ENCODE measurements at regions not wholly inside any gene's neighbourhood (a gene's known extent, or its start where the extent isn't known, plus 50 kb on each side); places are given as distances from the start of the nearest gene placed in this dataset.

DNA sequence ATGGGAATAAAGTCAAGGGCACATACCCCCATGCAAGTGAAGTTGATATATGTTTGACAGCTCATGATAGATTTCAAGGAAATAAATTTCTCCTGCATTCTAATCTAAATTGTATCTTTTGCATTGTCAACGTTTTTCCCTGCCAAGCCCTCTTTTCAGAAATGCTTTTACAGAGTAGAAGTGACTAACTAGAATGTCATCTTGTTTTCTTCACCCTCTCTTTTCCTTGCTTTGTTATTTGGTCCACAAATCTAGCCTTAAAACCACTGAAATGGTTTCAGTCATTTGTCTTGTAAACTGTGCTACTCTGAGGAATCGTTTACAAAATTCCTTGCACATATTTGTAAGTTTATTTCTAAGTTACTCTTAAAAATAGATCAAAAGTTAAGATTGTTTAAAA is 600.8 kb upstream of the CXADR start:
- DNase-seq (ENCODE audit: low read depth): peak; percentile 33

DNA sequence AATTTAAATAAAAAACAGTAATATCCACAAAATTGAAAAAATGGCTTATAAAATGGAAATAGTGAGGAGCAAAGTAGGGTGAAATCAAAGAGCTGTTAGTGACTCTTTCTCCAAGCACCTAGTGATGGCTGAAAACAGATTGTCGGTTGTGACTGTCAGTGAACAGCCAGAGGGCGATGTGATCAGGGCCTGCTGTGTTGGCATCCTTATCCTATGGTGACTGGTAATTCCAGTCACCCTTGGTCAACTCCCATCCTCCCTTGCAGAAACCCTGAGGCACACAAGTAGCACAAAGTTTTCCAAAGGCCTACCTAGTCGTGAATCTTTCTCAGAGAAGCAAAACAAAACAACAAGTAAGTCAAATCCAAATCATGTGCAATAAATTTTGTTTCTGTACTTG is 599.8 kb upstream of the CXADR start:
- no peak for DNase-seq (ENCODE audit: low read depth)

DNA sequence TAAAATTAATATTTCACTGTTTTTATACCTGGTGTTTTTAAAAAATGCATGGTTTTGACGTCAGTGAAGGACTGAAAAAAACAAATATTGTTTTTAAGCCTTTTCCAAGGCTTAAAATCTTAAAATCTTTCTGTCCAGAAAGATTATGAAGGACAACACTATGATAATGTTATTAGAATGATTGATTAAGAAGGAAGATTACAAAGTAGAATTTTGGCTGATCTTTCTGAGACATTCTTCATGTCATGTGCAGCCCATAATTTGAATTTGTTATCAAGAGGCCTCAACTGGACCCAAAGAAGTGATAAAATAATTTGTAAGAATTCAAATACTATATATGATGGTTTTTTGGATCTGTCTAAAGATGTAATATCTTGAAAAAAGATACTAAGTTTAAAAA is 584.4 kb upstream of the CXADR start:
- no peak for DNase-seq (ENCODE audit: low read depth)

DNA sequence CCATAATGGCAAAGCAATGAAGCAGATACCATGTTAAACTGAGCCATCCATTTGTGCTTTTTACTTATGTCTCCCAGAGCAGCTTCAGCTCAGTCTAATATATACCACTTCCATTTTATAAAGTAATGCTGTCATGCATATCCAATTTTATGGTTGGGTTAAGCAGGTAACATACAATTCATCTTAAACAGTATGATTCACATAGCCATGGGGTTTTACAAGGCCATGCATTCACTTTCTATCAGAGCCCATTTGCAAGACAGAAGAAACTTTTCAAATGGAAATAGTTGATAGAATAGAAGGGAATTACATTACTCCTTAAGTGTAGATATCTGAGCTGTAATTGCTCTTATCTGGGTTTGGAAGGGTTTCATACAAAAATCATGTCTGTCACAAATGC is 580.5 kb upstream of the CXADR start:
- DNase-seq (ENCODE audit: low read depth): no peak

DNA sequence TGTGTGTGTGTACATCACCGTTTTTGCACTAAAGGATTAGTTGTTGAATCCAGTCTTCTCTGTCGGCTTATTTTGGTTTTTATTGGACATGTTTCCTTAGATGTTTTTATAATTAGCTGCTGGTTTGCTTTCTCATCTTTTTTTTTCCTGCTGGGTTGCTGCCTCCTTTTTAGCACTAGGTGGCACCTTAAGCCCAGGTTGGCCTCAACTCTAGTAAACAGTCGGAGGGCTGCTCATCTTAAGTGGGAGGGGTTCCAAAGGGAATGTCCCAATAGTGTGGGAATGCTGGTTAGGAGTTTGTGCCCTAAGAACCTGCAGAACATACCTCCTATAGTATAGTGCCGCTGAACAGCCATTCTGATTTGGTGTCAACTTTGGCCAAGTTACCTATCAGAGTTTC is 570.1 kb upstream of the CXADR start:
- peak; percentile 14 for DNase-seq (ENCODE audit: low read depth)

DNA sequence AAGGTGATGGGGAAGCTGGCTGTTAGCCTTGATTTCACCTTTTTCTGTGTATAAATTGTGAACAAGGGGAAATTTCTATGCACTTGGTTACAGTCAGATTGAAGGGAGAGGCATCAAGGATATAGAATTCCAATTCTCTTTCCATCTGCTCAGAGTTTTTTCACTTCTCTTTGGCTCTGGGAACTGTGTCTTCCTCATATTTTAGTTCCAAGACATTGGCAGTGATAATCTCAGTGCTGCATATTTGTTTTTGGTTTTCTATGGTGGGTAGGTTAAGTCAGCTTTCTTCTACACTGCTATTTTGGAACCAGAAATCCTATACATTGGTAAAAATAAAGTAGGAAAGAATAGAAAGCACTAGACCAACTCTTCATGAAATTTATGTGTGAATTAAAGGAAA is 569.6 kb upstream of the CXADR start:
- DNase-seq (ENCODE audit: low read depth): no peak

DNA sequence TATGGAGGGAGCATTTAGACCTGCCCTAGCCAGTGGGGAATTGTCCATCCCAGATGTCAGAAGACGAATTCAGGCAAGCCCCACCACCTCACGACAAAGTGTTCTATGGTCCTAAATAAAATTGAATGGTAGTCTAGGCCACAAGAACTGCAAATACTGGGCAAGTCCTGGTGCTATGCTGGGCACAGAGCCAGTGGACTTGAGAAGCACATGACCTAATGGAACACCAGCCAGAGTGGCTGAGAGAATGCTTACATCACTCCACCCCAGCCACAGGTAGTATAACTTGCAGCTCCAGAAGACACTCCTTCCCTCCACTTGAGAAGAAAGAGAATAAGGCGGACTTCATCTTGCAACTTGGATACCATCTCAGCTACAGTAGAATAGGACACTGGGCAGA is 567.3 kb upstream of the CXADR start:
- no peak for DNase-seq (ENCODE audit: low read depth)

DNA sequence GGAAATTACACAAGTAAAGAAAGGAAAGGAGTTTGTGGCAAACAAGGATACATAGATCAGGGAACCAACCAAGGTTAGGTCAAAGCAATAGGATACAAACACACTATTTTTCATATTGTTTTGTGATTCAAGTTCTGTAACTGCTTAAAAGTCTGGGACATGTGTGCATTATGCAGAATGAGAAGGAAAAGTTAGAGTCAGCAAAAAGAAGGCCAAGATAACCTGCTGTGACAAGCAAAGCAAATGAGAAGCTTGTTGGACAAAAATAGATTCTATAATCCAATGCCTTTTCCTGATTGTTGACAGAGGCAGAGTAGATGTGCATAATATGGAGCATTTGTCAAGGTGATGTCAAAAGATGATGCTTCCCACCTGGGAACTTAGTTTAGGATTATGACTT is 556.0 kb upstream of the CXADR start:
- DNase-seq (ENCODE audit: low read depth): no peak

DNA sequence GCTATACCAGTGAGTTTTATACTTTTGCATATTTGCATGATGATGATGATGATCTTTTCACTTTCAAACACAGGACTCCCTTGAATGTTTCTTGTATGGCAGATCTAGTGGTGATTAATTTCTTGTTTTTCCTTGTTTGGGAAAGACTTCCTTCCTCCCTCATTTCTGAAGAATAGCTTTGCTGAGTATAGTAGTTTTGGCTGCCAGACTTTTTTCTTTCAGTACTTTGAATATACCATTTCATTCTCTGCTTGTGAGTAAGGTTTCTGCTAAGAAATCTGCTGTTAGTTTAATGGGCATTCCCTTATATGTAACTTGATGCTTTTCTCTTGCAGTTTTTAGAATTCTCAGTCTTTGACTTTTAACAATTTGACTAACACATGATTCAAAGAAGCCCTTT is 547.4 kb upstream of the CXADR start:
- DNase-seq (ENCODE audit: low read depth): no peak

DNA sequence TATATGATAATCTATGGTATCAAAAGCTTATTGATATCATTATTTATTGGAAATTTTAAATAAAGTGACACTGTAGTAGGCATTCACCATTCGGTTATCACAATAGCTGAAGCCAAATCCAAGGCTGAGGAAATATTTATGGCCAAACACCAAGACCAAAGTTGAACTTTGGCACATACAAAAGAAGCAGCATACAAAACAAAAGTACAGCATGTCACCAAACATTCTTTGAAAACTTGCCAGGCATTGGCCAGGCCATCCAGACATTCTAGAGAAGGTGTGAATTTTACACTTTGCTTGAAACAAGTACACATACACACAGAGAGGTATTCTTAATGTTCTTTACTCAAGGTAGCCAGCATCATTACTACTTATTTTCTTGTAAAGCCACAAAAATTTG is 544.4 kb upstream of the CXADR start:
- no peak for DNase-seq (ENCODE audit: low read depth)

DNA sequence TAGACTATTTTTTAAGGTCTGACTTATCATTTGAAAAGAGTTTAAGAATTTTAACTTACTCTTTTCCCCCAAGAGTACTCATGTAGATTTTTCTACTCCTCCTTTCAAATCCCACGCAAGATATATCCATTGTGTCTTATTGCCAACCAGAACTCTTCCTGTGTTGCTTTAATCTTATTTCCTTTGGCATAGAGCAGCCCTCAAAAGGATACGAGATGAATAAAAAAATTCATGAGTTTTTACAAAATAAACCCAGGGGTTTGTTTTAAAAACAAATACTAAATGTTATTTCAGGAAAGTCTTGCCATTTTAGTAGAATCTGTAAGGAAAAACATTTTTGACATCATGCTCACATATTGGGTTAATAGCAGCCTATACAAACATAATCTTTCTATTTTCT is 543.2 kb upstream of the CXADR start:
- DNase-seq (ENCODE audit: low read depth): no peak

DNA sequence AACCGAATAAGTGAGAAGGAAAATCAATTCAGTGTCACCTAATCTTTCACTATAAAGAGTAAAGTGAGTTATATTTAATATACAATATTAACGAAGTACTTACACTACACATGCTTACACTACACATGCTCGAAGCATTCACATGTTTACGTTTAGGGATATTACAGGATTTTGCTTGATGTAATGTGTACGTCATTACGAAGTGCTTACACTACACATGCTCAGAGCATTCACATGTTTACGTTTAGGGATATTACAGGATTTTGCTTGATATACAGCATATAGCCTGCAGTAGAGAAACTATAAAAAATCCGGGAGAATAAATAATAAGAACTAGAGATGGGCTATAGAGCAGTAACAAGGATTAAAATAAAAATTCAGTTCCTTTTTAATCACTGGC is 538.8 kb upstream of the CXADR start:
- DNase-seq (ENCODE audit: low read depth): no peak

DNA sequence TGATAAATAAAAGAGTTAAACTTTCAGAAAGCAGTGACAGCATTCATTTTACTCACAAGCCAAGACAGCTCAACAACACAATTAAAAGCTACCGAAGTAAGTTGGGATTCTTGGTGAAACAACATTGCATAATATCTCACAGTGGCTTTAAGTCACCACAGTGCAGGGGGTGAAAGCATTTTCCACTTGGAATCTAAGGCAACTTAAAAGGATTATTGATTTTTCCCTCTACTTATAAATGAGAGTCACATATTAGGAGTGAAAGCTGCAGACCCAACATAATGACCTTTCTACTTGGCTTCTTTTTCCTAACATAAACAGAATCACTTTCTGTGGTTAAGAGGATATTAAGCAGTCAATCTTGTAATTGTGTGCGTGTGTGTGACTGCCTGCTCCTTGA is 536.6 kb upstream of the CXADR start:
- no peak for DNase-seq (ENCODE audit: low read depth)

DNA sequence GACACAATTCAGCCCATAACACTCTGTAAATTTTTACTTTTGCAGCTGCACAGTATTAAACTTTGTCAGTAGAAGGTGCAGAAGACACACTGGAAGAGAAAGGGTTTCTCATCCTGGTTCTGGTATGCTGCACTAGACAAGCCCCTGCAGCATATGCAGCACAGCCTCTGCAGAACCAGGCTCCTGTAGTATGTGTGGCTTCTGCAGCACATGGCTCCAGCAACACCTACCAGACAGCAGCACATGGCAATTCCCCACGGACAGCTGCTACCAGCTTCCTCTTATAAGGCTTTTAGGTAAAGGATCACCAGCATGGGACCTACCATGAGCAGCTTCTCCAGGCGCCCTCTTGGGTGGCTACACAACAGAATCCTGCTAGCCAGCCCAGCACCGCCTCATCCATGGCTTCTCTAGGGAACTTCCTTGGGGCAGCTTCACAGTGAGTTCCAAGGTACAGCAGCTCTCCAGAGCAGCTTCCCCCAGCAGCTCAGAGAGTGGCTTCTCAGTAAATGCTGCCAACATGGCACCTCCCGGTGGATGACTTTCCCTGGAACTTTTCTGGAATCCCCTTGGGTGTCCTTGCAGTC is 534.4 kb upstream of the CXADR start:
- no peak for DNase-seq (ENCODE audit: low read depth)

DNA sequence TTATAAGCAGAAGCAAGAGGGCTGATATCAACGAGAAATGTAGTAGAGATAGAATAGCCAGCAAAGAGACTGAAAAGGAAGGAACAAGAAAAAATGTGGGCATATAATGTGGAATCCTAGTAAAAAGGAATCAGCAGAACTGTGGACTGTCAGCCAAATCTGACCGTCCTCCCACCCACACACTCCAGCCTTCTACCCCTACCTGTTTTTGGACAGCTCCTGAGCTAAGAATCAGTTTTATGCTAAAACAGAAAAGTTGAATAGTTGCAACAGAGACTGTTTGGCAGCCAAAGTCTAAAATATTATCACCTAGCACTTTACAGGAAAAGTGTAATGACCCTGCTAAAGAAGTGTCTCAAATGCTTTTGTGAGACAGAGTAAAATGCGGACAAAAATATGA is 533.3 kb upstream of the CXADR start:
- DNase-seq (ENCODE audit: low read depth): no peak

DNA sequence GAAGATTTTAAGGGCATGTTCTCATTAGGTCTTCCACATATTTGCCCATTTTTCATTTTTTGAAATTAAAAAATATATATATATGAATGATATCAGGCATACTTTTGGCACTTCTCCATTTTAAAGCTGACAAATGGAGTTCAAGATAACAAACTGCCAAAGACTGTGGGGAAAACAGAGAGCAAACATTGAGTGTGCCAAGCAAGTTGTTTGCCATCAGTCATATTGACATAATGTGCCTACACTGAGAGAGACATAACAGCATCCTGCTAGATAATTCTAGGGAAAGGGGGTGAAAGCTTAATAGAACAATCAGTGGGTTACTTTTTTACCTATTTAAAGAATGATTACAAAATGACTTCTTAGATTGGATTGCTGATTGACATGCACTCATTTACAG is 529.4 kb upstream of the CXADR start:
- DNase-seq (ENCODE audit: low read depth): no peak

DNA sequence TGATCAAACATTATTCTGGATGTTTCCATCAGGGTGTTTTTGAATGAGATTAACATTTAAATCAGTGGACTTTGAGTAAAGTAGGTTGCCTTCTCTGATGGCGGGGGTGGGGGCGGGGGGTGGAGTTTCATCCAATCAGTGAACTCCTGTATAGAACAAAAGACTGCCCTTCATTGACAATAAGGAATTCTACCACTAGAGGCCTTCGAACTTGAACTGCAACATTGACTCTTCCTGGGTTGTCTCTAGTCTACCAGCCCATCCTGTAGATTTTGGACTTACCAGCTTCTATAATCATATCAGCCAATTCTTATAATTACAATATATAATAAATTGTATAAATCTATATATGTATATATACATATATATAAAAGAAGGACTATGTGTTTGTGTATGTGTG is 520.4 kb upstream of the CXADR start:
- no peak for DNase-seq (ENCODE audit: low read depth)

DNA sequence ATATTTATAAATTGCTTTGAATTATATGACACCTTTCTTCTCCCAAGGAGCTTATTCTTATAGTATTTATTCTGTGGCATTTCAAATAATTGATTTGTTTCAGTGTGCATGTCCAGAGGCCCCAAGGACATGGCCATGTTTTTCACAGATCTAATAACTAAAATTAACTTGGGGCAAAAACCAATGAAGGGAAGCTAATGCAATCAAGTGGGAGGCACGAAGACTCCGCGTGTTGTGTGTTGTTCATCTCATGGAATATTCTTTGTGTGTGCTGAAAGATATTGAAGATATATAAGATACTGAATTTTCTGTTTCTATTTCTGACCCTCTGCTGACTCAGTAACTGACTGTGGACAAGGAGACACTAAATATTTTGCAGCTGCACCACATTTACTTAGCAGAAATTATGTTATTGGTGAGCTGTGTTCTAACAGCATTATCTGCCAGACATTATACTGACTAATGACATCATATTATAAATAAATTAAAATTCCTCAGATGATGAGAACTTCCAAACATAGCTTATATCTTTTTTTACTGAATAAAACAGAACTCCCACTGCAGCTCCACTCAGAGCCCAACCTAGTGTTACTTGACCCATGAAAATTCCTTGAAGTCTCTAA is 519.3 kb upstream of the CXADR start:
- DNase-seq (ENCODE audit: low read depth): no peak

DNA sequence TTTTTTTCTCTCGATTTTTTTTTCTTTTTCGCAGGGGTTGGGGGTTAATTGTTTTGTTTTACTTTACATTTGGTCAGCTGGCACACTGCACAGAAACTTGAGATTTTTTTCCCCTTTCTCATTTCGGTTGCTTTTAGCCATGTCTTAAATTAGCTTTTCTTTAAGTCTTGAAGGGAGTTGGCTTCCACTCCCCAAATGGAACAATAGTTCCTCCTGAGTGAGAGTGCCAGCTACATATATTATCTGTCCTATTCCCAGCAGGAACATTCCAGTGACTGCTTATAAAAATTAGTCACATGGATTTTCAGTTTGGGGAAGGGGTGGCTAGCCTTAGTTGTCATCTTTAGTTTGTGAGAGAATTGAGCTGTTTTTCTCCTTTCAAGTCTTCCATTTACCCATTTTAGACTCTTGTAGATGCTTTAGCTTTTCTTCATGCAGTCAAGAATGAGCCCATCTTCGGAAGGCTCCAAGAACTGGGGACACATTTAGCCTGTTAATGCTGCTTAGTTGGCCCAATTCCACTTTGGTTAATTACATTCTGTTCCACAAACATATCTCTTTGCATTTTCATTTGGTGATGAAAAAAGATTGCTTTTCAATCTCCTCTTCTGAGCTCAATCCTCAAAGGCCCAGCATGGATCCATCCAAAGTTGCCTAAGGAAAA is 510.1 kb upstream of the CXADR start:
- DNase-seq (ENCODE audit: low read depth): no peak

DNA sequence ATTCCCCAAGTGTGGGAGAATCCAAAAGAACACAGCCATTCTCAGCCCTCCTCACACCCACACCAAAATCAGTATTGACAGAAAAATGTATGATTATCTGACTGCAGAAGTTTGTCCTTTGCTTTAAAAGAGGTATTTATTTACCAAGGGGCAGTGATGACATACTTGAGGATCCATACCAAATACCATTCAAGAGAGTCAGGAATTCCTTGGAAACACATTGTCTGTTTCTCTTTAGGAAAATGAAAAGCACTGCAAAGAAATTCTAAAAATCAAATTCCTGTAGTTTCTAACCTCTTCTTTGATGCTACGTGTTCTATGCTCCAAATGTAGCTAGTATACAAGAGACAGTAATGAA is 509.6 kb upstream of the CXADR start:
- peak; percentile 63 for DNase-seq (ENCODE audit: low read depth)

DNA sequence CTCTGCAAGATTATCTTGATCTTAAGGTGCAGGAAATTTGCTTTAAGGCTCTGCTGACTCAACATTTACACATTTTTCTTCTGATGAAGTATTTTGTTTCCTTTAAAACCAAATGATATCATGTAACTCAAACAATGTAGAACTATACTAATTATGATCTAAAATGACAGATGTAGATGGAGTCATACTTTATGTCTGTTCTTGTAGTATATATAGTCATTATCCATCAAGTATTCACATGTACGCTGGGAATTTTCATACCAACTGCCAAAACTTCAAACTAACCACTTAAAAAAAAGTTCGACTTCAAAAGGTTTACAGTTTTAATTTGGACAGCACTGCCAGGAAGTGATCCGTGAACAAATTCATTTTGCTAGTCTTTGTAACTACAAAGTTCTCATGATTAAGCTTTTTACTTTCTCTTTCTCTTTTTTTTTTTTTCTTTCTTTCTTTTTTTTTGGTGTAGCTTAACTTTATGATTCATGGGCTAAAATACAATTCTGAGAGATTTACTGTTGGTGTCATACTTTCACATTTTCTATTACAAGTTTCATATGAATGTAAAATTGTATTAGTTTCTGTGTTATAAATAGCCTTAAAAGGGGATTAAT is 509.0 kb upstream of the CXADR start:
- DNase-seq (ENCODE audit: low read depth): peak; percentile 4

DNA sequence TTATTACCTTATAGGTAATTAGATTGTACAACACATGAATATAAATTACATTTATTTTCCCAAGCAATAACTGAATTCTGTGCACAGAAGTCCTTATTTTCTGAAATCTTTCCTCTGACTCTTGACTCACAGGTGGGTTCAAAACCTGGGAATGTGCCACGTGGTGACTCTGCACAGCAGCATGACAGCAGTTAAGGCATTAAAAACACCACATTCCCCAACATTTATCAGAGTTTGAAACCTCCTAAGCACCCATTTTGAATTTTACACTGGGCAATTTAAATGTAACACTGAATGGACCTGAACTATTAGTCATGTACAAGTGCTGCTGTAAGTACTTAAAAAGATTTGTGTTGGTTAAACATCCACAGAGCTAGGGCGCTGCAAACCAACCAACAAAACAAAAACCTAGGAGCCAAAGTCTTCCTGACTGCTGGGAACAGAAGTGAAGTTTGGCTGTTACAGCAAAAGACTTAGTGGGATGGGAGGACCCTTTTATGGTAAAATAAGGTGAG is 480.6 kb upstream of the CXADR start:
- no peak for DNase-seq (ENCODE audit: low read depth)

DNA sequence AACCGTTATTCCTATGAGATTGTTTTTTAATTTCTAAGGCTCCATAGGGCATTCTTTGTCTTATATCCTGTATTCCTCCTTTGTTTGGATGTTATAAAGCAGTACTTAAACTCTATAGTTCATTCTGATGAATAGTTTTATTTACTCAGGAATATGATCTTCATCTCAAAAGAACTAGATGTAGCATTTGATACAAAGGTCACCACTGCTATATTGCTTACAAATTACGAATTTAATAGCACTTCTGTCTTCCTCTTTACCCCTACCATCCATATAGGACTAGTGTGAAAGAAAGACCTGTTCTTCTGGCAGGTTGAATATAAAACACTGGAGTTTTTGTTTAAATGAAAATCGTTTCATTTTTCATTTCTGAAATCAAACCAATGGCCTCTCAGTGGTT is 468.1 kb upstream of the CXADR start:
- DNase-seq (ENCODE audit: low read depth): no peak
